ENCODE measurements at regions not wholly inside any gene's neighbourhood (a gene's known extent, or its start where the extent isn't known, plus 50 kb on each side); places are given as distances from the start of the nearest gene placed in this dataset.

DNA sequence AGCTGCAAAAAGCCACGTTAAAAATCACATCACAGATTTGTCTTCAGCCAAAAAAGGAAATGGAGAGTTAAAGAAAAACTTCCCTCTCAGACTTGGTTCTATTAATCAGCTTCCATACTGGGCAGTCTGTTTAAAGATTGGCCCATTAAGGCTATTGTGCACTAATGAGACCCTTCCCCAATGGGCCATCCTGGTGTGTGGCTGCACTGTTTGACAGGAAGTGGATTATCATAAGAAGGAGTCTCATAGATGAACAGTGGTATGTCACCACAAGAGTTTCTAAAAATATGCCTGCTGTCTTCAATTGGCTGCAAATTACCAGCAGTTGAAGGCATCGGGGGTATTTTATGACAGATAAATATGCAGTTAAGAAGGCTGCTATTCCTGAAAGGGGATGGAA, 247.6 kb upstream of the THSD7B start:
- Histone ChIP-seq H3K27ac (ENCODE audit: low read depth, low read length) (no peak overlapping the region), H3K4me3 (ENCODE audit: low read length) (no peak overlapping the region), H3K9me3 (ENCODE audit: control insufficient read depth, low read length) (no peaks in the 10 kb centered on the region), H3K27me3 (ENCODE audit: control insufficient read depth, insufficient read depth, low read length, poor library complexity, severe bottlenecking) (peaks cover 56% of the 10 kb centered on the region), H3K9ac (ENCODE audit: extremely low read depth, low read length, poor library complexity, severe bottlenecking) (no peak overlapping the region), H3K4me1 (ENCODE audit: control insufficient read depth, insufficient read depth, low read length) (no peaks in the 10 kb centered on the region), H3K36me3 (ENCODE audit: control insufficient read depth, insufficient read depth, low read length) (no peaks in the 10 kb centered on the region)
- no peak overlapping the region for H3K27ac Mint-ChIP-seq
- H3K27me3 Mint-ChIP-seq (ENCODE audit: insufficient read depth): peaks cover 62% of the 10 kb centered on the region
- TF ChIP-seq, protein P1, sequence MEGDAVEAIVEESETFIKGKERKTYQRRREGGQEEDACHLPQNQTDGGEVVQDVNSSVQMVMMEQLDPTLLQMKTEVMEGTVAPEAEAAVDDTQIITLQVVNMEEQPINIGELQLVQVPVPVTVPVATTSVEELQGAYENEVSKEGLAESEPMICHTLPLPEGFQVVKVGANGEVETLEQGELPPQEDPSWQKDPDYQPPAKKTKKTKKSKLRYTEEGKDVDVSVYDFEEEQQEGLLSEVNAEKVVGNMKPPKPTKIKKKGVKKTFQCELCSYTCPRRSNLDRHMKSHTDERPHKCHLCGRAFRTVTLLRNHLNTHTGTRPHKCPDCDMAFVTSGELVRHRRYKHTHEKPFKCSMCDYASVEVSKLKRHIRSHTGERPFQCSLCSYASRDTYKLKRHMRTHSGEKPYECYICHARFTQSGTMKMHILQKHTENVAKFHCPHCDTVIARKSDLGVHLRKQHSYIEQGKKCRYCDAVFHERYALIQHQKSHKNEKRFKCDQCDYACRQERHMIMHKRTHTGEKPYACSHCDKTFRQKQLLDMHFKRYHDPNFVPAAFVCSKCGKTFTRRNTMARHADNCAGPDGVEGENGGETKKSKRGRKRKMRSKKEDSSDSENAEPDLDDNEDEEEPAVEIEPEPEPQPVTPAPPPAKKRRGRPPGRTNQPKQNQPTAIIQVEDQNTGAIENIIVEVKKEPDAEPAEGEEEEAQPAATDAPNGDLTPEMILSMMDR (conservative IDR thresholded peaks at IDR 0.05): no peak
- H3K4me1 Mint-ChIP-seq: no peaks in the 10 kb centered on the region
- H3K4me3 Mint-ChIP-seq: no peak overlapping the region
- H3K9me3 Mint-ChIP-seq: no peaks in the 10 kb centered on the region
- no peak for DNase-seq
- WGBS, 2 experiments (ENCODE audit: insufficient coverage in 1 of 2, insufficient read length in 1 of 2): 57 to 70% methylated on average over 2 of the region's 2 CpGs
- no peaks in the 10 kb centered on the region for H3K36me3 Mint-ChIP-seq (ENCODE audit: low read depth)

DNA sequence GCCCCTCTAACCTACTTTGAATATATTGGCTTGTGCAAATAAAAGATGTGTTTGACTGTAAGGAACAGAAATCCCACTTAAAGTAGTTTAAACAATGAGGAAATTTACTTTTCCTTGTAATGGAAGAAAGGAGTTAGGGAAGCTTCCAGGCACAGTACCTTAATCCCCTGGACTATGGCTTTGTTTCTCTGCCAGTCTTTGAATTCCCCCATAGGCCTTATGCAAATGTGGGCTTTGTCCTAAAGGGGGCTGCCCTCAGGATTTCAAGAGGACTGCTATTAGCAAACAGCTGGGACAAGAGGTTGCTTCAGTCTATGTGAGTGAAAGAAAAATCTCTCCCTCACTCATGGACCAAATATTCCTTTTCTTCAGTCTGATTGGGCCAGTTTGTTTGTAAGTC, 255.1 kb upstream of the THSD7B start:
- Mint-ChIP-seq H3K9me3 (no peaks in the 10 kb centered on the region), H3K4me3 (no peak overlapping the region), H3K27me3 (ENCODE audit: insufficient read depth) (peaks cover 78% of the 10 kb centered on the region), H3K4me1 (peaks cover 13% of the 10 kb centered on the region), H3K27ac (no peak overlapping the region), H3K36me3 (ENCODE audit: low read depth) (no peaks in the 10 kb centered on the region)
- Histone ChIP-seq H3K27me3 (ENCODE audit: control insufficient read depth, insufficient read depth, low read length, poor library complexity, severe bottlenecking) (peaks cover 73% of the 10 kb centered on the region), H3K36me3 (ENCODE audit: control insufficient read depth, insufficient read depth, low read length) (no peaks in the 10 kb centered on the region), H3K27ac (ENCODE audit: low read depth, low read length) (peak overlapping the region; percentile 25), H3K4me1 (ENCODE audit: control insufficient read depth, insufficient read depth, low read length) (no peaks in the 10 kb centered on the region), H3K9ac (ENCODE audit: extremely low read depth, low read length, poor library complexity, severe bottlenecking) (no peak overlapping the region), H3K9me3 (ENCODE audit: control insufficient read depth, low read length) (no peaks in the 10 kb centered on the region), H3K4me3 (ENCODE audit: low read length) (no peak overlapping the region)
- TF ChIP-seq, protein P1 (conservative IDR thresholded peaks at IDR 0.05): no peak
- peak; percentile 65 for DNase-seq

DNA sequence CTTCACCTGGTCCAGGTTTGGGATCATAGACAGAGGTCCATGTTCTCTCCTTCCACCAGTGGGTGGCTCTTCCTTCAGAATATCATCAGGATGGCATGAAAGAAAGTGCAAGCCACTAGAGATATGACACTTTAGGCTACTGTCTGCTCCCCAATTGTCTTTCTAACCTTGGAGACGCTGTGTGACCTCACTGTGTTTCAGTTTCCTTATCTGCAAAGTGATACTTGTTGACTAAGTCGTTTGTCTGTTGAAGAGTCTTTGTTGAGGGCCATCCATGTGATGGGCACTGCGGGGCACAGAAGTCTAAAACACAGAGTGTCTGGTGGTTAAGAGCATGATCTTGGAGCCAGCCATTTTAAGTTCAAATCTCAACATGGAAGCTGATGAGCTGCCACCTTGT, 259.9 kb upstream of the THSD7B start:
- Histone ChIP-seq H3K4me3 (ENCODE audit: low read length) (no peak overlapping the region), H3K4me1 (ENCODE audit: control insufficient read depth, insufficient read depth, low read length) (no peaks in the 10 kb centered on the region), H3K9me3 (ENCODE audit: control insufficient read depth, low read length) (no peaks in the 10 kb centered on the region), H3K36me3 (ENCODE audit: control insufficient read depth, insufficient read depth, low read length) (no peaks in the 10 kb centered on the region), H3K9ac (ENCODE audit: extremely low read depth, low read length, poor library complexity, severe bottlenecking) (no peak overlapping the region), H3K27ac (ENCODE audit: low read depth, low read length) (no peak overlapping the region), H3K27me3 (ENCODE audit: control insufficient read depth, insufficient read depth, low read length, poor library complexity, severe bottlenecking) (peaks cover 92% of the 10 kb centered on the region)
- DNase-seq: no peak
- Mint-ChIP-seq H3K9me3 (no peaks in the 10 kb centered on the region), H3K27ac (no peak overlapping the region), H3K4me3 (no peak overlapping the region), H3K27me3 (ENCODE audit: insufficient read depth) (peaks cover 93% of the 10 kb centered on the region), H3K36me3 (ENCODE audit: low read depth) (no peaks in the 10 kb centered on the region), H3K4me1 (peaks cover 10% of the 10 kb centered on the region)
- TF ChIP-seq, protein P1 (conservative IDR thresholded peaks at IDR 0.05): no peak
- 89 to 100% methylated on average over 1 to 3 of the region's 3 CpGs for WGBS, 2 experiments (ENCODE audit: insufficient coverage in 1 of 2, insufficient read length in 1 of 2)
